GM19372 (cell line): ENCODE measurements at regions not wholly inside any gene's neighbourhood (a gene's known extent, or its start where the extent isn't known, plus 50 kb on each side); places are given as distances from the start of the nearest gene placed in this dataset.
"Not testable (repeated sequence)": the region's sequence is repeated elsewhere in the genome, so short reads cannot be mapped to it uniquely, and the experiment has no call there.

Source experiments
- ATAC-seq: cut with Tn5 transposase; IDR thresholded peaks from one replicate; pipeline ENCODE4 v1.9.1; 2021; ENCODE audit warnings: mild to moderate bottlenecking, low read depth, moderate library complexity; ENCODE audit not compliant: unreplicated experiment

GRCh38 chr2:144670738-144671137, 150.8 kb upstream of the ZEB2 start:
- no peak for ATAC-seq

GRCh38 chr2:144670080-144670479, 150.2 kb upstream of the ZEB2 start:
- no peak for ATAC-seq

GRCh38 chr2:144669196-144669987, 149.5 kb upstream of the ZEB2 start:
- ATAC-seq, result no peak

GRCh38 chr2:144668493-144669110, 148.7 kb upstream of the ZEB2 start:
- no peak for ATAC-seq

GRCh38 chr2:144666032-144666431, 146.1 kb upstream of the ZEB2 start:
- ATAC-seq, result no peak

- no peak for ATAC-seq
Observed at GRCh38 chr2:144663207-144663606, 143.3 kb upstream of the ZEB2 start.

- no peak for ATAC-seq
Observed at GRCh38 chr2:144660518-144661316, 140.8 kb upstream of the ZEB2 start.

GRCh38 chr2:144659731-144660275, 139.9 kb upstream of the ZEB2 start:
- no peak for ATAC-seq

GRCh38 chr2:144654523-144654922, 134.6 kb upstream of the ZEB2 start:
- no peak for ATAC-seq

GRCh38 chr2:144650907-144651306, 131.0 kb upstream of the ZEB2 start:
- no peak for ATAC-seq

- ATAC-seq, result no peak
Observed at GRCh38 chr2:144648837-144649465, 129.0 kb upstream of the ZEB2 start.

- ATAC-seq, result no peak
Observed at GRCh38 chr2:144645083-144645778, 125.3 kb upstream of the ZEB2 start.

- ATAC-seq, result no peak
Observed at GRCh38 chr2:144644549-144644948, 124.6 kb upstream of the ZEB2 start.

- no peak for ATAC-seq
Observed at GRCh38 chr2:144643537-144644336, 123.8 kb upstream of the ZEB2 start.

GRCh38 chr2:144642856-144643255, 122.9 kb upstream of the ZEB2 start:
- no peak for ATAC-seq

- no peak for ATAC-seq
Observed at GRCh38 chr2:144642131-144642530, 122.2 kb upstream of the ZEB2 start.

GRCh38 chr2:144638250-144638649, 118.3 kb upstream of the ZEB2 start:
- not testable (repeated sequence) for ATAC-seq

- ATAC-seq, result not testable (repeated sequence)
Observed at GRCh38 chr2:144636860-144637259, 116.9 kb upstream of the ZEB2 start.

GRCh38 chr2:144632809-144633208, 112.9 kb upstream of the ZEB2 start:
- ATAC-seq, result no peak
